ENCODE measurements at regions not wholly inside any gene's neighbourhood (a gene's known extent, or its start where the extent isn't known, plus 50 kb on each side); places are given as distances from the start of the nearest gene placed in this dataset.

DNA sequence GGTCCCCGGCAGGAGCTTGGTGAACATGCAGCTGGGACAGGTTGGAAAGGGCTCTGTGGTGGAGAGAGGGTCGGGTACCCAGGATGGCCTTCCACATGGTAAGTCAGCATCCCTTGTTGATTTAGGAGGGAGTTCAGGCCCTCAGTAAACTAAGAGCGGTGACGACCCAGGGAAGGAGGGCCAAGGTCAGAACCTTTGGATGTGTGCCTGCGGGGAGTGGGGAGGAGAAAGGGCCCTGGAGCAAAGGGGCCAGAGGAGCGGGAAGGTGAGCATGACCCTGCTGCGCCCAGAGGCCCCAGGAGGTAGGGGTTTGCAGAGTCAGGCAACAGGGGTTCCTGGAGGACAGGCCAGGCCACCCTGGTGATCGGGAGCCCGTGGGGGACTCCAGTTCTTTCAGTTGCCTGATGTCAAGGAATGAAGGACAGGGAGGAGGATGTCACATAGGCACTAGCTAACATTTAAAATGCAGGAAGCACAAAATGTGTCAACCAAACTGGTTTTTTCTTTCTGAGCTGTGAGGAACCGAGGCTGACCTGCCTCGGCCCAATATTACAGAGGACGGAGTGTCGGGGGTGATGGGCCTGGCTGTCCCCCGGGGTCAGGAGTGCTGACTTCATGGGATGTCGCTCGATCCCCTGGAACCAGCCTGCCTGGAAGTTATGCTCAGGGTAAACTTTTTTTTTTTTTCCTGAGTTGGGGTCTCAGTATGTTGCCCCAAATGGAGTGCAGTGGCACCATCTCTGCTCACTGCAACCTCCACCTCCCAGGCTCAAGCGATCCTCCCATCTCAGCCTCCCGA, 117.4 kb upstream of the SLC45A1 start:
- ATAC-seq (ENCODE audit: low read depth): no peak
- H3K4me1 ChIP-seq (ENCODE audit: insufficient read depth, poor library complexity, severe bottlenecking): peaks cover 54% of the 10 kb centered on the region
- H3K27me3 ChIP-seq (ENCODE audit: insufficient read depth, poor library complexity, severe bottlenecking): no peaks in the 10 kb centered on the region
- H3K4me3 ChIP-seq (ENCODE audit: severe bottlenecking): no peak overlapping the region
- DNase-seq (ENCODE audit: low spot score): no peak
- H3K27ac ChIP-seq (ENCODE audit: poor library complexity, severe bottlenecking): peak overlapping the region; percentile 97
- no peaks in the 10 kb centered on the region for H3K36me3 ChIP-seq (ENCODE audit: low read depth)
- H3K9me3 ChIP-seq (ENCODE audit: severe bottlenecking): no peaks in the 10 kb centered on the region
- TF ChIP-seq, protein P1, sequence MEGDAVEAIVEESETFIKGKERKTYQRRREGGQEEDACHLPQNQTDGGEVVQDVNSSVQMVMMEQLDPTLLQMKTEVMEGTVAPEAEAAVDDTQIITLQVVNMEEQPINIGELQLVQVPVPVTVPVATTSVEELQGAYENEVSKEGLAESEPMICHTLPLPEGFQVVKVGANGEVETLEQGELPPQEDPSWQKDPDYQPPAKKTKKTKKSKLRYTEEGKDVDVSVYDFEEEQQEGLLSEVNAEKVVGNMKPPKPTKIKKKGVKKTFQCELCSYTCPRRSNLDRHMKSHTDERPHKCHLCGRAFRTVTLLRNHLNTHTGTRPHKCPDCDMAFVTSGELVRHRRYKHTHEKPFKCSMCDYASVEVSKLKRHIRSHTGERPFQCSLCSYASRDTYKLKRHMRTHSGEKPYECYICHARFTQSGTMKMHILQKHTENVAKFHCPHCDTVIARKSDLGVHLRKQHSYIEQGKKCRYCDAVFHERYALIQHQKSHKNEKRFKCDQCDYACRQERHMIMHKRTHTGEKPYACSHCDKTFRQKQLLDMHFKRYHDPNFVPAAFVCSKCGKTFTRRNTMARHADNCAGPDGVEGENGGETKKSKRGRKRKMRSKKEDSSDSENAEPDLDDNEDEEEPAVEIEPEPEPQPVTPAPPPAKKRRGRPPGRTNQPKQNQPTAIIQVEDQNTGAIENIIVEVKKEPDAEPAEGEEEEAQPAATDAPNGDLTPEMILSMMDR (IDR thresholded peaks at IDR 0.05; ENCODE audit: poor library complexity, severe bottlenecking): no peak

DNA sequence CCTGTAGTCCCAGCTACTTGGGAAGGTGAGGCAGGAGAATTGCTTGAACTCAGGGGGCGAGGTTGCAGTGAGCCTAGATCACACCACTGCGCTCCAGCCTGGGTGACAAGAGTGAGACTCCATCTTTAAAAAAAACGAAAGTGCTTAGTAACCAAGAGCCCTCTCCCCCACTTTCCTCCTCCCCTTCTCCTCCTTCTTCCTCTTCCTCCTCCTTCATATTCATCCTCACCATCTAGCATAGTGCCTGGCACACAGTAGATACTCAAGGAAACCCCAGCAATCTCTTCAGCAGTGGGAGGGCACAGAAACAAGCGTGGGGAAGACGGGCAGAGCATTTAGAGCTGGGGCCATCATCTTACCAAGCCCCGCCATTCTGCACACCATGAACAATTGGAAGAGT, 119.4 kb upstream of the SLC45A1 start:
- TF ChIP-seq, protein P1 (IDR thresholded peaks at IDR 0.05; ENCODE audit: poor library complexity, severe bottlenecking): no peak
- H3K9me3 ChIP-seq (ENCODE audit: severe bottlenecking): no peaks in the 10 kb centered on the region
- H3K4me3 ChIP-seq (ENCODE audit: severe bottlenecking): no peak overlapping the region
- peak overlapping the region; percentile 61 for H3K27ac ChIP-seq (ENCODE audit: poor library complexity, severe bottlenecking)
- H3K36me3 ChIP-seq (ENCODE audit: low read depth): no peaks in the 10 kb centered on the region
- no peaks in the 10 kb centered on the region for H3K27me3 ChIP-seq (ENCODE audit: insufficient read depth, poor library complexity, severe bottlenecking)
- DNase-seq (ENCODE audit: low spot score): no peak
- H3K4me1 ChIP-seq (ENCODE audit: insufficient read depth, poor library complexity, severe bottlenecking): peaks cover 52% of the 10 kb centered on the region
- no peak for ATAC-seq (ENCODE audit: low read depth)

DNA sequence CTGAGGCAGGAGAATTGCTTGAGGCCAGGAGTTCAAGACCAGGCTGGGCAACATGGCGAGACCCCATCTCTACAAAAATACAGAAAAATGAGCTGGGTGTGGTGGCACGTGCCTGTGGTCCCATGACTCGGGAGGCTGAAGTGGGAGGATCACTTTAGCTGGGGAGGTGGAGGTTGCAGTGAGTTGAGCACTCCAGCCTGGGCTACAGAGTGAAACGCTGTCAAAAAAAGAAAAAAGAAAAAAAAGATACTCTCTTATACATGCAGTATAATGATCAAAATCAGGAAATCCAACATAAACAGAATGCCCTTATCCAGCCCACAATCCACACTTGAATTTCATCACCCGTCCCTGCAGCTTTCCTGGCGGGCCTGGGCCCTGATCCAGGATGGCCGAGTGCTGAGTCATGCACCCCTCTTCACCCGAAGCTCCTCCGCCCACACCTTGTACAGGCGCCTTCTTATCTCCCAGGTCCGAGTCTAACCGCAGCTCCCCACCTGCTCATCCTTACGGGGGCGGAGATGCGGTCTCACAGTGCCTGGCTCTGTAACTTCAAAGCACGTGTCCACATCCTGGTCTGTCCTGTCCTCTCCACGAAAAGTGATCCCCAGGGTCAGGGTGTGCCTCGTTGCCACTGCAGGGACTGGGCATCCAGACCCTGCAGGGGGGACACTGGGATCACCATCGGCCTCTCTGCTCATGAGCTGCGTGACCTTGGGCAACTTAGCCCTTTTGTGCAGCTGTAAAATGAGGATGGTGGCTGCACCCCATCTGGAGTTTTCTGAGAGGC, 120.2 kb upstream of the SLC45A1 start:
- peak; percentile 83 for ATAC-seq (ENCODE audit: low read depth)
- TF ChIP-seq, protein P1 (IDR thresholded peaks at IDR 0.05; ENCODE audit: poor library complexity, severe bottlenecking): no peak
- peak overlapping the region; percentile 61 for H3K27ac ChIP-seq (ENCODE audit: poor library complexity, severe bottlenecking)

DNA sequence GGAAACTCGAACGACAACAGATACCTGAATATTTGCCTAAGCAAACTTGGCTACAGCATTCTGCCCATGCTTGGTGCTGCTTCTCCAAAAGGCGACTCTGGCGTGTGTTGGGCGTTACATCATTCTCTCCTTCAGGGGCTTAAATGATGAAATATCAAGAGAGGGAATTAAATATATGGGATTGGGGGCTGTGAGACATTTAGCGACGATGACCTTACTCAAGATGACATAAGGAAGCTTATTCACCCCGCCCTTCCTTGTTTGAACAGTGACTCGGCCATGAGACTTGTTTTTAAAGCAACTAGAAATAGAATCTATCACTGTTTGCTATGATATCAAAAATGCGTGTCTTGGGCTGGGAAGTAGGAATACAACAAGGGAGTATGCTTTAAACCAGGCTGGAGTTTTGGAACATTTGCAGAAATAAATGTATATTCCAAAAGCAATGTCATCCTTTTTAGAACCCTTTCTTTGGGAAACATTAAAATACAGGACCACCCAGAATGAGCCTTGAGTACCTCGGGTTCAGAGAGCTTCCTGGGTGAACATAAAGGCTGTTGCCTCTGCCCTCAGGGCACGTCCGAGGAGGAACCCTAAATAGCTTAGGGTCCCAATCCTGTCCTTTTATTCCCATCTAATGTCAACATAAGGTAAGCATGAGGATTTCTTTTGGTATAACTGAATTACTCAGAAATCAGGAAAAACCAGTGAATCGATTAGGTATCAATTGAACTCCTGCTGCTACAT, 123.3 kb upstream of the SLC45A1 start:
- Histone ChIP-seq H3K27ac (ENCODE audit: poor library complexity, severe bottlenecking) (peak overlapping the region; percentile 74), H3K9me3 (ENCODE audit: severe bottlenecking) (no peaks in the 10 kb centered on the region), H3K36me3 (ENCODE audit: low read depth) (no peaks in the 10 kb centered on the region), H3K4me3 (ENCODE audit: severe bottlenecking) (no peak overlapping the region), H3K4me1 (ENCODE audit: insufficient read depth, poor library complexity, severe bottlenecking) (peaks cover 30% of the 10 kb centered on the region), H3K27me3 (ENCODE audit: insufficient read depth, poor library complexity, severe bottlenecking) (no peaks in the 10 kb centered on the region)
- DNase-seq (ENCODE audit: low spot score): no peak
- peak; percentile 37; the same call in 2 of the 3 replicates for ATAC-seq (ENCODE audit: low read depth)
- TF ChIP-seq, protein P1 (IDR thresholded peaks at IDR 0.05; ENCODE audit: poor library complexity, severe bottlenecking): no peak

More for the DNA sequence above, 120.2 kb upstream of the SLC45A1 start:
- Histone ChIP-seq H3K4me1 (ENCODE audit: insufficient read depth, poor library complexity, severe bottlenecking) (peaks cover 44% of the 10 kb centered on the region), H3K27me3 (ENCODE audit: insufficient read depth, poor library complexity, severe bottlenecking) (no peaks in the 10 kb centered on the region), H3K36me3 (ENCODE audit: low read depth) (no peaks in the 10 kb centered on the region), H3K9me3 (ENCODE audit: severe bottlenecking) (no peaks in the 10 kb centered on the region), H3K4me3 (ENCODE audit: severe bottlenecking) (no peak overlapping the region)
- peak; percentile 97 for DNase-seq (ENCODE audit: low spot score)

Data from RWPE2 (cell line).